Activated CD4-positive, alpha-beta T cell treated with anti-CD3 and anti-CD28 coated beads, Interleukin-2, amount 10 ng/mL, durations not matched to agents 7 days and 5 days (primary cell): ENCODE measurements at regions not wholly inside any gene's neighbourhood (a gene's known extent, or its start where the extent isn't known, plus 50 kb on each side); places are given as distances from the start of the nearest gene placed in this dataset.
A peak's percentile ranks its signal among the peaks of the same experiment; 100 is the strongest.

Experiments
- CTCF ChIA-PET: fragments of 350-600 bp; sonication (Branson Sonifier 250); formaldehyde crosslinking; loops from one replicate; lab custom pipeline; 2021; ENCODE audit warnings: antibody characterized with exemption; lab: Charles Lee
- POLR2A ChIA-PET: fragments of 350-600 bp; sonication (Branson Sonifier 250); formaldehyde crosslinking; loops from one replicate; lab custom pipeline; 2021; ENCODE audit warnings: antibody characterized with exemption; lab: Charles Lee
- DNase-seq: peaks from one replicate; pipeline ENCODE4 v3.0.0-alpha.2; 2020
- H3K27ac Mint-ChIP-seq: one replicate; pipeline ENCODE4 v1.8.0; 2021; ENCODE audit warnings: mild to moderate bottlenecking, moderate library complexity, mixed read lengths
- H3K27me3 Mint-ChIP-seq: one replicate; pipeline ENCODE4 v1.8.0; 2021; ENCODE audit warnings: mixed read lengths
- H3K36me3 Mint-ChIP-seq: one replicate; pipeline ENCODE4 v1.8.0; 2021; ENCODE audit warnings: low read depth, mixed read lengths
- H3K4me1 Mint-ChIP-seq: one replicate; pipeline ENCODE4 v1.8.0; 2021; ENCODE audit warnings: mixed read lengths
- H3K4me3 Mint-ChIP-seq: one replicate; pipeline ENCODE4 v1.8.0; 2021; ENCODE audit warnings: mild to moderate bottlenecking, moderate library complexity, mixed read lengths
- H3K9me3 Mint-ChIP-seq: one replicate; pipeline ENCODE4 v1.8.0; 2021; ENCODE audit warnings: mixed read lengths

GRCh38 chr1:94335950-94336349 is 82.2 kb upstream of the ABCD3 start:
- POLR2A ChIA-PET: no interaction called here
- no peaks in the 10 kb centered on the region for H3K36me3 Mint-ChIP-seq

GRCh38 chr1:94335447-94335846 is 82.7 kb upstream of the ABCD3 start:
- Mint-ChIP-seq H3K36me3 (no peaks in the 10 kb centered on the region), H3K9me3 (no peaks in the 10 kb centered on the region), H3K27me3 (no peaks in the 10 kb centered on the region), H3K4me1 (no peaks in the 10 kb centered on the region), H3K27ac (no peak overlapping the region), H3K4me3 (no peak overlapping the region)
- no peak for DNase-seq
- ChIA-PET POLR2A (interaction anchor here (0.6 kb wide), 1 partner anchor 19 kb away, joined by 3 read pairs; no protein-coding TSS in a partner anchor), CTCF (interaction anchor here (0.9 to 1.5 kb wide), 4 partner anchors 117 to 323 kb away, joined by 3 to 4 read pairs (median 4); no protein-coding TSS in a partner anchor)

More at GRCh38 chr1:94335950-94336349, 82.2 kb upstream of the ABCD3 start:
- no peaks in the 10 kb centered on the region for H3K27me3 Mint-ChIP-seq
- no peak overlapping the region for H3K4me3 Mint-ChIP-seq
- peak; percentile 40 for DNase-seq
- H3K27ac Mint-ChIP-seq: no peak overlapping the region
- H3K4me1 Mint-ChIP-seq: no peaks in the 10 kb centered on the region
- CTCF ChIA-PET: interaction anchor here (0.6 to 1.5 kb wide), 4 partner anchors 9 to 498 kb away, joined by 3 to 4 read pairs (median 4); no protein-coding TSS in a partner anchor
- H3K9me3 Mint-ChIP-seq: no peaks in the 10 kb centered on the region

- ChIA-PET CTCF (interaction anchor here (0.9 to 1.5 kb wide), 3 partner anchors 116 to 322 kb away, joined by 3 to 4 read pairs (median 3); no protein-coding TSS in a partner anchor), POLR2A (interaction anchor here (0.6 kb wide), 1 partner anchor 18 kb away, joined by 3 read pairs; no protein-coding TSS in a partner anchor)
- Mint-ChIP-seq H3K9me3 (no peaks in the 10 kb centered on the region), H3K36me3 (no peaks in the 10 kb centered on the region), H3K4me1 (peaks cover 5% of the 10 kb centered on the region), H3K4me3 (no peak overlapping the region), H3K27ac (no peak overlapping the region), H3K27me3 (no peaks in the 10 kb centered on the region)
- no peak for DNase-seq
Measured at GRCh38 chr1:94334764-94335163, 83.4 kb upstream of the ABCD3 start.

GRCh38 chr1:94332952-94333351 is 85.2 kb upstream of the ABCD3 start:
- ChIA-PET POLR2A (no interaction called here), CTCF (interaction anchor here (0.6 to 1.1 kb wide), 2 partner anchors 9 to 202 kb away, joined by 3 to 4 read pairs; no protein-coding TSS in a partner anchor)

GRCh38 chr1:94332516-94332915 is 85.7 kb upstream of the ABCD3 start:
- peaks cover 5% of the 10 kb centered on the region for H3K4me1 Mint-ChIP-seq
- no peak overlapping the region for H3K4me3 Mint-ChIP-seq
- ChIA-PET POLR2A (no interaction called here), CTCF (interaction anchor here (0.6 kb wide), 1 partner anchor 201 kb away, joined by 4 read pairs; no protein-coding TSS in a partner anchor)
- H3K27ac Mint-ChIP-seq: no peak overlapping the region
- H3K9me3 Mint-ChIP-seq: no peaks in the 10 kb centered on the region
- no peak for DNase-seq
- H3K36me3 Mint-ChIP-seq: no peaks in the 10 kb centered on the region
- H3K27me3 Mint-ChIP-seq: peaks cover 12% of the 10 kb centered on the region

More at GRCh38 chr1:94332952-94333351, 85.2 kb upstream of the ABCD3 start:
- Mint-ChIP-seq H3K4me1 (peaks cover 5% of the 10 kb centered on the region), H3K4me3 (no peak overlapping the region), H3K27me3 (peaks cover 11% of the 10 kb centered on the region), H3K36me3 (no peaks in the 10 kb centered on the region), H3K9me3 (no peaks in the 10 kb centered on the region), H3K27ac (no peak overlapping the region)
- DNase-seq: no peak

GRCh38 chr1:94329986-94330385 is 88.2 kb upstream of the ABCD3 start:
- ChIA-PET POLR2A (no interaction called here), CTCF (interaction anchor here (1.5 kb wide), 1 partner anchor 13 kb away, joined by 5 read pairs; no protein-coding TSS in a partner anchor)
- peaks cover 28% of the 10 kb centered on the region for H3K27me3 Mint-ChIP-seq
- H3K27ac Mint-ChIP-seq: no peak overlapping the region
- H3K4me3 Mint-ChIP-seq: no peak overlapping the region
- DNase-seq: no peak
- no peaks in the 10 kb centered on the region for H3K9me3 Mint-ChIP-seq
- H3K4me1 Mint-ChIP-seq: peaks cover 5% of the 10 kb centered on the region
- H3K36me3 Mint-ChIP-seq: no peaks in the 10 kb centered on the region

GRCh38 chr1:94329276-94329675 is 88.9 kb upstream of the ABCD3 start:
- Mint-ChIP-seq H3K27me3 (peaks cover 28% of the 10 kb centered on the region), H3K36me3 (no peaks in the 10 kb centered on the region), H3K4me3 (no peak overlapping the region), H3K9me3 (no peaks in the 10 kb centered on the region), H3K4me1 (peaks cover 5% of the 10 kb centered on the region), H3K27ac (no peak overlapping the region)
- no peak for DNase-seq
- CTCF ChIA-PET: interaction anchor here (1.5 kb wide), 1 partner anchor 14 kb away, joined by 5 read pairs; no protein-coding TSS in a partner anchor
- POLR2A ChIA-PET: no interaction called here

GRCh38 chr1:94327001-94327690 is 89.8 kb upstream of the ARHGAP29 start:
- no peaks in the 10 kb centered on the region for H3K9me3 Mint-ChIP-seq
- CTCF ChIA-PET: no interaction called here
- peaks cover 31% of the 10 kb centered on the region for H3K27me3 Mint-ChIP-seq
- peaks cover 5% of the 10 kb centered on the region for H3K4me1 Mint-ChIP-seq
- POLR2A ChIA-PET: no interaction called here
- DNase-seq: no peak
- no peak overlapping the region for H3K4me3 Mint-ChIP-seq
- no peak overlapping the region for H3K27ac Mint-ChIP-seq
- no peaks in the 10 kb centered on the region for H3K36me3 Mint-ChIP-seq

- Mint-ChIP-seq H3K4me1 (peaks cover 5% of the 10 kb centered on the region), H3K9me3 (no peaks in the 10 kb centered on the region), H3K27me3 (peaks cover 31% of the 10 kb centered on the region), H3K36me3 (no peaks in the 10 kb centered on the region), H3K27ac (no peak overlapping the region), H3K4me3 (no peak overlapping the region)
- POLR2A ChIA-PET: no interaction called here
- CTCF ChIA-PET: interaction anchor here (0.6 kb wide), 1 partner anchor 1296 kb away, joined by 5 read pairs; no protein-coding TSS in a partner anchor
- no peak for DNase-seq
Measured at GRCh38 chr1:94326329-94326728, 88.9 kb upstream of the ARHGAP29 start.

GRCh38 chr1:94325377-94326302 is 88.3 kb upstream of the ARHGAP29 start:
- POLR2A ChIA-PET: no interaction called here
- no peaks in the 10 kb centered on the region for H3K36me3 Mint-ChIP-seq
- no peak overlapping the region for H3K4me3 Mint-ChIP-seq
- peaks cover 31% of the 10 kb centered on the region for H3K27me3 Mint-ChIP-seq
- H3K4me1 Mint-ChIP-seq: peaks cover 5% of the 10 kb centered on the region
- H3K9me3 Mint-ChIP-seq: no peaks in the 10 kb centered on the region
- CTCF ChIA-PET: interaction anchor here (0.6 kb wide), 1 partner anchor 1295 kb away, joined by 5 read pairs; no protein-coding TSS in a partner anchor
- DNase-seq: no peak
- H3K27ac Mint-ChIP-seq: no peak overlapping the region

GRCh38 chr1:94324178-94324544 is 86.8 kb upstream of the ARHGAP29 start:
- no peaks in the 10 kb centered on the region for H3K36me3 Mint-ChIP-seq
- no peaks in the 10 kb centered on the region for H3K4me1 Mint-ChIP-seq
- no peak overlapping the region for H3K27ac Mint-ChIP-seq
- H3K27me3 Mint-ChIP-seq: peaks cover 28% of the 10 kb centered on the region
- CTCF ChIA-PET: no interaction called here
- no peak overlapping the region for H3K4me3 Mint-ChIP-seq
- H3K9me3 Mint-ChIP-seq: no peaks in the 10 kb centered on the region
- DNase-seq: no peak
- POLR2A ChIA-PET: no interaction called here

- CTCF ChIA-PET: no interaction called here
- H3K9me3 Mint-ChIP-seq: no peaks in the 10 kb centered on the region
- H3K27ac Mint-ChIP-seq: no peak overlapping the region
- POLR2A ChIA-PET: no interaction called here
- H3K4me3 Mint-ChIP-seq: no peak overlapping the region
- no peaks in the 10 kb centered on the region for H3K36me3 Mint-ChIP-seq
- H3K27me3 Mint-ChIP-seq: peaks cover 25% of the 10 kb centered on the region
- no peak for DNase-seq
- H3K4me1 Mint-ChIP-seq: no peaks in the 10 kb centered on the region
Measured at GRCh38 chr1:94323311-94324177, 86.2 kb upstream of the ARHGAP29 start.
